ENCODE measurements at regions not wholly inside any gene's neighbourhood (a gene's known extent, or its start where the extent isn't known, plus 50 kb on each side); places are given as distances from the start of the nearest gene placed in this dataset.

DNA sequence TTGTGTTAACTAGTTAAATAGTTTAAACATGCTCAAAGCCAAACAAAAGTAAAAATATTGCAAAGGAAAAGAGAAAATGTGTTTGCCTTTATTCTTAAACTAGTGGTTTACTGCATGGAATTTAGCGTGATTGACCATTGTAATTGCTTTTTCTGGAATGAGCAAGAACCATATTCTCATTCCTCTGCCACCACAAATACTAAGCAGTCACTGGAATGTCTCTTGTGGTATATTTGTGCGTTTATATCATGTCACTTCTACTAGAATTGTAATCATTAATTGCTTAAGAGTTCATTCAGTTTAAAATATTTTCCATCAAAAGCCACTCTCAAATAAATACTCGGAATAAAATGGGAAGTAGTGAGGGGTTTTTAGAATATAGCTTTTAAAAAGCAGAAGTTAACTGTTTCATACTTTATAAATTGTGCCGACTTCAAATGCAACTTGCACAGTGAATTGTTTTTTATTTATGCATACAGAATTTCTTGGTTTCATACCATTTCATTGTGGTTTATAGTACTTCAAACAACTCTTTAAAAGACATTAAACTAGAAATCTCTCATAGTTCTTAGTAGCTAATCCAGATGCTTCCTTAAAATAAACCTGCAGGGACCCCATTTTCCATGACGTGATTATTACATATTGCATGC is 288.1 kb downstream of the EPHA4 start:
- H2AK5ac ChIP-seq (ENCODE audit: insufficient read length, low read length), result no peak overlapping the region
- no peaks in the 10 kb centered on the region; the same call in 1 of the 2 replicates for H3K4me1 ChIP-seq (ENCODE audit: insufficient read depth, low read length)
- Mint-ChIP-seq H3K27ac (no peak overlapping the region), H3K4me3 (no peak overlapping the region), H3K36me3 (ENCODE audit: insufficient read depth in 1 of 3, low read depth in 3 of 3) (no peaks in the 10 kb centered on the region), H3K27me3 (ENCODE audit: low read depth) (no peaks in the 10 kb centered on the region), H3K4me1 (peaks cover 18 to 24% of the 10 kb centered on the region in 2 experiments), H3K9me3 (no peaks in the 10 kb centered on the region)
- H3K56ac ChIP-seq (ENCODE audit: insufficient read length, low read depth, low read length), result no peak overlapping the region
- no peak overlapping the region for H3K18ac ChIP-seq (ENCODE audit: insufficient read length, low read depth, low read length)
- no peak overlapping the region for H3K4me2 ChIP-seq (ENCODE audit: insufficient read depth, insufficient read length, low read length)
- no peak overlapping the region for H3K14ac ChIP-seq (ENCODE audit: insufficient read depth, low read length)
- no peak overlapping the region for H4K91ac ChIP-seq (ENCODE audit: insufficient read length, low read depth, low read length)
- no peaks in the 10 kb centered on the region for H3K9me3 ChIP-seq (ENCODE audit: control insufficient read depth, low read depth, low read length)
- H3K9ac ChIP-seq (ENCODE audit: extremely low read depth, insufficient read length, low read length), result no peak overlapping the region
- no CpG with 5 or more reads among the region's 5 CpGs for WGBS (ENCODE audit: extremely low coverage, insufficient read length, low lambda C conversion rate)
- TF ChIP-seq, protein P1, sequence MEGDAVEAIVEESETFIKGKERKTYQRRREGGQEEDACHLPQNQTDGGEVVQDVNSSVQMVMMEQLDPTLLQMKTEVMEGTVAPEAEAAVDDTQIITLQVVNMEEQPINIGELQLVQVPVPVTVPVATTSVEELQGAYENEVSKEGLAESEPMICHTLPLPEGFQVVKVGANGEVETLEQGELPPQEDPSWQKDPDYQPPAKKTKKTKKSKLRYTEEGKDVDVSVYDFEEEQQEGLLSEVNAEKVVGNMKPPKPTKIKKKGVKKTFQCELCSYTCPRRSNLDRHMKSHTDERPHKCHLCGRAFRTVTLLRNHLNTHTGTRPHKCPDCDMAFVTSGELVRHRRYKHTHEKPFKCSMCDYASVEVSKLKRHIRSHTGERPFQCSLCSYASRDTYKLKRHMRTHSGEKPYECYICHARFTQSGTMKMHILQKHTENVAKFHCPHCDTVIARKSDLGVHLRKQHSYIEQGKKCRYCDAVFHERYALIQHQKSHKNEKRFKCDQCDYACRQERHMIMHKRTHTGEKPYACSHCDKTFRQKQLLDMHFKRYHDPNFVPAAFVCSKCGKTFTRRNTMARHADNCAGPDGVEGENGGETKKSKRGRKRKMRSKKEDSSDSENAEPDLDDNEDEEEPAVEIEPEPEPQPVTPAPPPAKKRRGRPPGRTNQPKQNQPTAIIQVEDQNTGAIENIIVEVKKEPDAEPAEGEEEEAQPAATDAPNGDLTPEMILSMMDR (conservative IDR thresholded peaks at IDR 0.05), result no peak
- no peaks in the 10 kb centered on the region for H4K20me1 ChIP-seq (ENCODE audit: control insufficient read depth, insufficient read depth, insufficient read length)
- no peak overlapping the region for H2BK5ac ChIP-seq (ENCODE audit: insufficient read length, low read length)
- no peak overlapping the region for H4K8ac ChIP-seq (replicated peaks; ENCODE audit: insufficient read length, low read depth, low read length)
- no peak overlapping the region for H2BK12ac ChIP-seq (ENCODE audit: insufficient read length, low read depth, low read length)
- no peak overlapping the region for H4K5ac ChIP-seq (ENCODE audit: insufficient read length, low read depth, low read length)
- no peak overlapping the region for H3T11ph ChIP-seq (ENCODE audit: low read length)
- no peak overlapping the region for H2AFZ ChIP-seq (ENCODE audit: low read length)
- no peaks in the 10 kb centered on the region for H3K79me2 ChIP-seq (ENCODE audit: insufficient read depth, low read length)
- no peak overlapping the region for H2BK120ac ChIP-seq (ENCODE audit: low read depth, low read length, poor library complexity, severe bottlenecking)
- no peak overlapping the region for H2BK20ac ChIP-seq (ENCODE audit: low read depth, low read length, poor library complexity, severe bottlenecking)
- H3K27me3 ChIP-seq (ENCODE audit: insufficient read depth, low read length), result no peaks in the 10 kb centered on the region
- H3K23ac ChIP-seq (ENCODE audit: insufficient read length, low read depth, low read length), result no peak overlapping the region
- no peaks in the 10 kb centered on the region for H3K79me1 ChIP-seq (ENCODE audit: insufficient read depth, low read depth, low read length, poor library complexity, severe bottlenecking)
- H3K4ac ChIP-seq (ENCODE audit: low read depth, low read length), result no peak overlapping the region
- DNase-seq, result no peak
- H3K27ac ChIP-seq (ENCODE audit: insufficient read length, low read depth, low read length), result no peak overlapping the region
- H2BK15ac ChIP-seq (ENCODE audit: low read depth, low read length), result no peak overlapping the region
- no peaks in the 10 kb centered on the region for H3K23me2 ChIP-seq (ENCODE audit: insufficient read length, low read depth, low read length, poor library complexity, severe bottlenecking)
